DMS153 (cell line): ENCODE measurements at regions not wholly inside any gene's neighbourhood (a gene's known extent, or its start where the extent isn't known, plus 50 kb on each side); places are given as distances from the start of the nearest gene placed in this dataset.

Experiments used
- DNase-seq: peaks from one replicate; lab custom pipeline; 2025; lab: John Stamatoyannopoulos, UW

- DNase-seq: no peak
Measured at GRCh38 chr1:105795741-105796140, 1260.7 kb upstream of the PRMT6 start.

- DNase-seq: no peak
Measured at GRCh38 chr1:105830571-105831146, 1225.8 kb upstream of the PRMT6 start.

GRCh38 chr1:105838071-105838470 lies 1218.4 kb upstream of the PRMT6 start:
- DNase-seq: no peak

- DNase-seq: no peak
Measured at GRCh38 chr1:105865546-105865945, 1190.9 kb upstream of the PRMT6 start.

- DNase-seq: peak; percentile 6
Measured at GRCh38 chr1:105872817-105873216, 1183.7 kb upstream of the PRMT6 start.

GRCh38 chr1:105874621-105875020 lies 1181.9 kb upstream of the PRMT6 start:
- no peak for DNase-seq

GRCh38 chr1:105886309-105886708 lies 1170.2 kb upstream of the PRMT6 start:
- DNase-seq: no peak

- DNase-seq: no peak
Measured at GRCh38 chr1:105891308-105891707, 1165.2 kb upstream of the PRMT6 start.

GRCh38 chr1:105894006-105894405 lies 1162.5 kb upstream of the PRMT6 start:
- no peak for DNase-seq

GRCh38 chr1:105909811-105910210 lies 1146.7 kb upstream of the PRMT6 start:
- DNase-seq: no peak

- DNase-seq: peak; percentile 65
Measured at GRCh38 chr1:105914403-105914802, 1142.1 kb upstream of the PRMT6 start.

GRCh38 chr1:105934806-105935205 lies 1121.7 kb upstream of the PRMT6 start:
- no peak for DNase-seq

GRCh38 chr1:105964879-105965278 lies 1091.6 kb upstream of the PRMT6 start:
- DNase-seq: no peak

GRCh38 chr1:105997516-105997915 lies 1059.0 kb upstream of the PRMT6 start:
- DNase-seq: no peak

GRCh38 chr1:106022312-106022902 lies 1034.1 kb upstream of the PRMT6 start:
- DNase-seq: no peak

- no peak for DNase-seq
Measured at GRCh38 chr1:106027871-106028270, 1028.6 kb upstream of the PRMT6 start.

- no peak for DNase-seq
Measured at GRCh38 chr1:106037526-106037925, 1018.9 kb upstream of the PRMT6 start.

GRCh38 chr1:106038260-106038659 lies 1018.2 kb upstream of the PRMT6 start:
- no peak for DNase-seq

- DNase-seq: no peak
Measured at GRCh38 chr1:106043971-106044370, 1012.5 kb upstream of the PRMT6 start.

GRCh38 chr1:106047210-106047609 lies 1009.3 kb upstream of the PRMT6 start:
- DNase-seq: no peak

- no peak for DNase-seq
Measured at GRCh38 chr1:106049595-106049994, 1006.9 kb upstream of the PRMT6 start.

GRCh38 chr1:106055855-106056254 lies 1000.6 kb upstream of the PRMT6 start:
- DNase-seq: no peak

- peak; percentile 13 for DNase-seq
Measured at GRCh38 chr1:106061586-106062495, 994.6 kb upstream of the PRMT6 start.
